SHP77 (cell line): ENCODE measurements at regions not wholly inside any gene's neighbourhood (a gene's known extent, or its start where the extent isn't known, plus 50 kb on each side); places are given as distances from the start of the nearest gene placed in this dataset.
"Not testable (repeated sequence)": the region's sequence is repeated elsewhere in the genome, so short reads cannot be mapped to it uniquely, and the experiment has no call there.

Source experiments
- DNase-seq, 2 experiments: peaks; one replicate each; lab custom pipeline; 2025; lab: John Stamatoyannopoulos, UW

- DNase-seq: no peak
Observed at GRCh38 chr16:29182501-29182900, 197.6 kb downstream of the LAT start.

DNA sequence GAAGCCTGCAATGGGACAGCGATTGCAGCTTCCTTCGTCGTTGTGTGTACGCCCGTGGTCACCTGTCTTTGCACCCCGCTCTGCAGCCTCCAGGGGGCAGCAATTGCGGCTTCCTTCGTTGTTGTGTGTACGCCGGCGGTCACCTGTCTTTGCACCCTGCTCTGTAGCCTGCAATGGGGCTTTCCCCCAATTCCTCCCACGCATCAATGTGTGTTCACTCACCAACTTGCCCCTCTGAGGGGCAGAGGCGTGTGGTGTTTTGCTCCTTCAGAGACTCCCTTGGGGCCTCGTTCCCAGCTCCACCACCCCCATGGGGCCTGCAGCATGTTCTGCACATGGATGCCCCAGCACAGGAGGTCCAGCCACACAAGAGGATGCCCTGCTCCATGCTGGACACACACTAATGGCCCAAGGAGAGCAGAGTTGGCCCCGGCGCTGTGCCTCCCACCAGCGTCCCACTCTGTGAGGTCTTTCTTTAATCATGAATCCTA is 197.1 kb downstream of the LAT start:
- peak in 1 of 2 experiments; percentile 25 for DNase-seq

DNA sequence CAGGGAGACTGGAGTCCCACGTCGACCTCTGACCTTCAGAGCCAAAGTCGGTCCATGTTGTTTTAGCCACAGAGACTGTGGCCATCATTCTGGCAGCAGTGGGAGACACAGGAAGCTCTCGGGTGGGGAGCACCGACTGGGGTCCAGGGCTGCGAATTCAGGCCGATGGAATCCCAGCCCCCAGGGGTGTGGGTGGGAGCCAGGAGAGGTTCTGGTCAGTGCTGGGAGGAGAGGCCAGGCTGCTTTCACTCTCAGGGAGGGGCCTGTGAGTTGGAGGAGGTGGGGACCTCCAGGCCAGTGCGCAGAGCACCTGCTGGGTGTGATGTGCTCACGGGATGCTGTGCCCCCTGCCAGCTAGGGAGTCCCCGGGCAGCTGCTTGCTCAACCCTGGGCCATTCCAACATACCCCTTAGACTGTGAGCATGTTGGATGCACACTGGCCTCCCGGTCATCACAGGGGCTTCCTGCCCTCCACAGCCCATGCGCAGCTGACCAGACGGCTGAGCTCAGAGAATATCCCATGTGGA is 196.5 kb downstream of the LAT start:
- DNase-seq: not testable (repeated sequence)

- DNase-seq: not testable (repeated sequence)
Observed at GRCh38 chr16:29180206-29180600, 195.4 kb downstream of the LAT start.

- DNase-seq: not testable (repeated sequence)
Observed at GRCh38 chr16:29179401-29180205, 194.8 kb downstream of the LAT start.

GRCh38 chr16:29177888-29178726 is 193.3 kb downstream of the LAT start:
- not testable (repeated sequence) for DNase-seq

DNA sequence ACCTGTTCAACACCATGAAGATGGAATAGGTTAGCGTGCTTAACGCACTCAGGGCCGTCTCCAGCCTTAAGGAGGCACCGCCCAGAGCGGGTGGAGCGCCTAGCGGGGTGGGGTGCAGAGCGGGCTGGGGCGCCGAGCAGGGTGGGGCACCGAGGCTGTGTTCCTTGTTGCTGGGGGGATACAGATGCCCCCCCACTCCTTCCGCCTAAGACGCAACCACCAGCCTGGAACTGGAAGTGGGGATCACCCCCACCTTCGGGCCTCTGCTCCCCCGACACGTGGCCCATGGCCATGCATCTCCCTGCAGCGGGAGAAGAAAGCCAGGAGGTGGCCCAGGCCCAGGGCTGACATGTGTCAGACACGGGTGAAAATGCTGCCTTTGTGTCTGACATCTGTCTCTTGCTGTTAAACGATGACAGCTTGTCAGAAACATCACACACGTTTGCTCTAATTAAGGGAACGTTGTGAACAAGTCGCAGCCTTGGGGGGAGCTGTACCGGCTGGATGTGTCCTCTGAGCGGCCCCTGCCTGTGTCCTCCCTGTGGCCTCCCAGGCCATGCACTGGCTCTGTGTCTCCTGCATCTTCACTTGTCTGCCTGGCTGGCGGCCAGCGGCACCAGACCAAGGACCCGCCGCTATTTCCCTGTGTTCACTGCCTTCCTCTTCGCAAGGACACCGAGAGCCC is 192.5 kb downstream of the LAT start:
- not testable (repeated sequence) for DNase-seq

DNA sequence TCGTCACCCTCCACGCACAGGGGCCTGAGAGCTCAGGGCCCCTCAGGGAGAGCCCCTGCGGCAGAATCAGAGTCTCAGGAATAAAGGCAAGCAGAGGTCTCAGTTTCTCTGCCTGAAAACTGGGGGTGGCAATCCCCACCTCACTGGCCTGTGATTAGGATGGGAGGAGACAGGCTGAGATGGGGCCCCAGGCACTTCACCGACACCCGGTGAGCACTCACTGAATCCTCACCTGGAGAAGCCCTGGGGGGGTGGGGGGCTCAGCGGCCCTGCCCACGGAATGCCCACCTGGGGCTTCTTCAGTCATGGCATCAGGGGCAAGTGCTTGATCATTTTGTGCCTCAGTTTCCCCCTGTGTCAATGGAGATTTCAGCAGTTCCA is 192.0 kb downstream of the LAT start:
- not testable (repeated sequence) for DNase-seq

- DNase-seq: not testable (repeated sequence)
Observed at GRCh38 chr16:29176154-29176470, 191.3 kb downstream of the LAT start.

- DNase-seq: not testable (repeated sequence)
Observed at GRCh38 chr16:29175411-29176153, 190.7 kb downstream of the LAT start.

- not testable (repeated sequence) for DNase-seq
Observed at GRCh38 chr16:29173371-29174305, 188.8 kb downstream of the LAT start.

DNA sequence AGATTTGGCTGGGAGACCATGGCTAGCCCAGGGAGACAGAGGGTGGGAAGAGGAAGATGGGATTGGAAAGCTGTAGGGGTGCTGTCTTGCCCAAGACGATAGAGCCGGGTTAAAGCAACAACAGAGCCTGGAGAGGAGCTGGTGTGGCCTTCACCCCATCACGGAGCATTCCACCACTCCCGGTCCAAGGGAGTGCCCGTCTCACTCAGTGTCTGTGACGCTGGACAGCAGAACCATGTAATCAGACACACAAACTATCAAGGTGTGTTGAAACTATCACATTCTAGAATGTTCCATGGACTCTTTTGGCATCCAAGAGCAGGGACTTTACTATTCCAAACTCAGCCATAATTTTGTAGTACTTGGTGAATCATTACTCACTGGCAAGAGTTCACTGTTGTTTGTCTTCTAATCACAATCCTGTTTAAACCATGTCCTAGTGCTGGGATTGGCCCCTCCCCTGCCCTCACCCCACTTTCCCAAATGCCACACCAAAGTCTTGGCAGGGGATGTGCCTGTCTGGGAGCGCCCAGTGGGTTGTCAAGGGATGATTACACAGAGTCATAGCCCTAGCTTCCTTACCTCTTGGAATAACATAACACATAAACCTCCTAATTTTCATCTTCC is 187.4 kb downstream of the LAT start:
- DNase-seq: not testable (repeated sequence)

DNA sequence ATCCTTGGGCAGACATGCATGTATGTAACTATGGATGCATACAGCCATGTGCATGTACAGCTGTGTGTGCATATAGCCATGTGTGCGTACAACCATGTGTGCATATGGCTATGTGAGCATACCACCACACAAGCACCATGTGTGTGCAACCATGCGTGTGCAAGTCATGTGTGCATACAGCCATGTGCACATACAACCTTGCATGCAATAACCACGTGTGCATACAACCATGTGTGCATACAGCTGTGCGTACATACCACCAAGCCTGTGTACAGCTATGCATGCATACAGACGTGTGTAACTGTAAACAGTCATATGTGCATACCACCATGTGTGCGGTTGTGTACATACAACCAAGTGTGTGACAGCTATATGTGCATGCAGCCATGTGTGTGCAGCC is 186.4 kb downstream of the LAT start:
- not testable (repeated sequence) for DNase-seq

GRCh38 chr16:29170393-29171119 is 185.7 kb downstream of the LAT start:
- DNase-seq: not testable (repeated sequence)

GRCh38 chr16:29169295-29169994 is 184.6 kb downstream of the LAT start:
- not testable (repeated sequence) for DNase-seq

GRCh38 chr16:29168515-29169259 is 183.8 kb downstream of the LAT start:
- DNase-seq: peak in 1 of 2 experiments; percentile 56

DNA sequence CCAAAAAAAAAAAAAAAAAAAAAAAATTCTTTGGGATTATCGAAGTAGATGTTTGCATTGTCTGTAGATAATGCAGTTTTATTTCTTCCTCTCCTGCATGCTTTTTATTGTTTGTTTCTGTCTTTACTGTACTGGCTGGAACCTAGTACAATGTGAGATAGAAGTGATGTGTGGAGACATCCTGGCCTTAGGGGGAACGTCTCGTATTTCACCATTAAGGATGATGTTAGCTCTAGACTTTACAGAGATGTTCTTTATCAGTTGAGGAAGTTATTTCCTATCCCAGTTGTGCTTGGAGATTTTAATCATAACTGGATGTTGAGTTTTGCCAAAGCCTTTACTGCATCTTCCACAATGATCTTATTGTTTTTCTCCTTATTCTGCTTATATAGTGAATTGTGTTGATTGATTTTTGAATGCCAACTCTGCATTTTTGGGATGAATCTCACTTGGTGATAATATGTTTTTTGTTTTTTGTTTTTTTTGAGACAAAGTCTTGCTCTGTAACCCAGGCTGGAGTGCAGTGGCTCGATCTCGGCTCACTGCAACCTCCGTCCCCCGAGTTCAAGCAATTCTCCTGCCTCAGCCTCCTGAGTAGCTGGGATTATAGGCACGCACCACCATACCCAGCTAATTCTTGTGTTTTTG is 179.7 kb downstream of the LAT start:
- DNase-seq: not testable (repeated sequence)
